Stomach (tissue), 4 donors: ENCODE measurements at regions not wholly inside any gene's neighbourhood (a gene's known extent, or its start where the extent isn't known, plus 50 kb on each side); places are given as distances from the start of the nearest gene placed in this dataset.
"Not testable (repeated sequence)": the region's sequence is repeated elsewhere in the genome, so short reads cannot be mapped to it uniquely, and the experiment has no call there.

Source experiments
- CTCF ChIP-seq, 7 experiments: fragments of 450-650 bp in 4 of 7; fragments of 200-600 bp in 3 of 7; sonication (generic) in 3 of 7; IDR thresholded peaks; one replicate each; pipeline ENCODE4 v1.5.1; 2016 to 2019; ENCODE audit warnings: antibody characterized with exemption in 7 of 7, control low read depth in 2 of 7, mild to moderate bottlenecking in 1 of 7
- POLR2A ChIP-seq, 4 donors: fragments of 450-650 bp; IDR thresholded peaks; one replicate each; pipeline ENCODE4 v1.6.1; 2016; ENCODE audit warnings: antibody characterized with exemption in 4 of 4, control low read depth in 2 of 4, mild to moderate bottlenecking in 1 of 4, moderate library complexity in 1 of 4

GRCh38 chr13:26492301-26492700 lies 65.2 kb upstream of the WASF3 start:
- not testable (repeated sequence) for TF ChIP-seq CTCF, POLR2A (IDR thresholded peaks at IDR 0.05)
